Gastroesophageal sphincter (tissue), 3 donors: ENCODE measurements at regions not wholly inside any gene's neighbourhood (a gene's known extent, or its start where the extent isn't known, plus 50 kb on each side); places are given as distances from the start of the nearest gene placed in this dataset.
"Not testable (repeated sequence)": the region's sequence is repeated elsewhere in the genome, so short reads cannot be mapped to it uniquely, and the experiment has no call there.

Source experiments
- POLR2A ChIP-seq, 2 donors: fragments of 450-650 bp; IDR thresholded peaks; one replicate each; pipeline ENCODE4 v1.6.1; 2017; ENCODE audit warnings: antibody characterized with exemption in 2 of 2, mild to moderate bottlenecking in 2 of 2, moderate library complexity in 1 of 2
- TF ChIP-seq, protein P1 (sequence below), 4 experiments: fragments of 200-600 bp in 2 of 4; fragments of 450-650 bp in 2 of 4; sonication (generic) in 1 of 4; IDR thresholded peaks; one replicate each; pipeline ENCODE4 v1.5.1; 2017 to 2019; ENCODE audit warnings: antibody characterized with exemption in 4 of 4, mild to moderate bottlenecking in 2 of 4, moderate library complexity in 2 of 4

DNA sequence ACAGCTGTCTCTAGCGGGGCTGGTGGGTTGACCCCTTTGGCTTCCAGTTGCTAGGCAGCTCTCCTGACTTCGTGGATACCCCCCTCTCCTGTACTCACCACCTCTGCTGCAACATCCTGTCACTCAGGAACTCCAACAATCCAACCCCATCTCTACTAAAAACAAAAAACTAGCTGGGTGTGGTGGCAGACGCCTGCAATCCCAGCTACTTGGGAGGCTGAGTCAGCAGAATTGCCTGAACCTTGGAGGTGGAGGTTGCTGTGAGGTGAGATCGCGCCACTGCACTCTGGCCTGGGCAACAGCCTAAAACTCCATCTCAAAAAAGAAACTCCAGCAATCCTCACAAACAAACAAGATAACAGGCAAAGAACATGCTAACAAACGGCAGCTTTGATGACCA is 162.4 kb downstream of the TRIM43 start:
- TF ChIP-seq, protein P1, sequence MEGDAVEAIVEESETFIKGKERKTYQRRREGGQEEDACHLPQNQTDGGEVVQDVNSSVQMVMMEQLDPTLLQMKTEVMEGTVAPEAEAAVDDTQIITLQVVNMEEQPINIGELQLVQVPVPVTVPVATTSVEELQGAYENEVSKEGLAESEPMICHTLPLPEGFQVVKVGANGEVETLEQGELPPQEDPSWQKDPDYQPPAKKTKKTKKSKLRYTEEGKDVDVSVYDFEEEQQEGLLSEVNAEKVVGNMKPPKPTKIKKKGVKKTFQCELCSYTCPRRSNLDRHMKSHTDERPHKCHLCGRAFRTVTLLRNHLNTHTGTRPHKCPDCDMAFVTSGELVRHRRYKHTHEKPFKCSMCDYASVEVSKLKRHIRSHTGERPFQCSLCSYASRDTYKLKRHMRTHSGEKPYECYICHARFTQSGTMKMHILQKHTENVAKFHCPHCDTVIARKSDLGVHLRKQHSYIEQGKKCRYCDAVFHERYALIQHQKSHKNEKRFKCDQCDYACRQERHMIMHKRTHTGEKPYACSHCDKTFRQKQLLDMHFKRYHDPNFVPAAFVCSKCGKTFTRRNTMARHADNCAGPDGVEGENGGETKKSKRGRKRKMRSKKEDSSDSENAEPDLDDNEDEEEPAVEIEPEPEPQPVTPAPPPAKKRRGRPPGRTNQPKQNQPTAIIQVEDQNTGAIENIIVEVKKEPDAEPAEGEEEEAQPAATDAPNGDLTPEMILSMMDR (IDR thresholded peaks at IDR 0.05), result not testable (repeated sequence)
- TF ChIP-seq POLR2A (IDR thresholded peaks at IDR 0.05), result not testable (repeated sequence)
